Heart left ventricle (tissue), 13 donors: ENCODE measurements at regions not wholly inside any gene's neighbourhood (a gene's known extent, or its start where the extent isn't known, plus 50 kb on each side); places are given as distances from the start of the nearest gene placed in this dataset.

ENCODE experiments used
- CTCF ChIP-seq, 12 donors: fragments of 200-600 bp; sonication (generic) in 4 of 12; IDR thresholded peaks; one replicate each; pipeline versions ENCODE4 v1.5.0 to v1.8.0; 2018 to 2022; ENCODE audit warnings: antibody characterized with exemption in 12 of 12, mild to moderate bottlenecking in 5 of 12
- POLR2A ChIP-seq, 2 donors: fragments of 450-650 bp; IDR thresholded peaks; one replicate each; pipeline ENCODE4 v1.6.1; 2017; ENCODE audit warnings: antibody characterized with exemption in 2 of 2, mild to moderate bottlenecking in 2 of 2, moderate library complexity in 2 of 2
- donor health status: ischemic (EF 13 %, LVEDD 7.1; RV severe dilation, severe dysfunction).
- donor health status: DM: no; HTN: yes; CAD: no.
- donor health status: DM: no; HTN: no; CAD: no.
- donor health status: ischemic (EF 25% LVEDD 6.9; RV normal size, moderate dysfunction).
- donor health status: ischemic (EF 25% LVEDD 5.7; RV mildly dilated, moderate dysfunction).
- donor health status: ischemic (EF 35%, LVEDD 5.7; RV mildly dilated, moderate dysfunction).
- donor health status: nonischemic (EF 11% LVEDD 7.7; RV severe dilation, severe dysfunction).
- donor health status: DM: yes; HTN: yes; CAD: no.
- donor health status: PGD.
- donor health status: ischemic (EF 29% LVEDD 5.4; RV normal size, mild dysfunction).
- donor health status: nonischemic (EF 23%, LVEDD 6.1; RV moderate dilation, normal function).

GRCh38 chr2:16099326-16099725, 159.0 kb downstream of the MYCN start:
- TF ChIP-seq CTCF (IDR thresholded peaks at IDR 0.05) (no peak), POLR2A (IDR thresholded peaks at IDR 0.05) (no peak)
